GM10266 (cell line): ENCODE measurements at regions not wholly inside any gene's neighbourhood (a gene's known extent, or its start where the extent isn't known, plus 50 kb on each side); places are given as distances from the start of the nearest gene placed in this dataset.

ENCODE experiments used
- DNase-seq: peaks from one replicate; pipeline ENCODE4 v3.0.0; 2012; ENCODE audit errors: extremely low spot score
- TF ChIP-seq, protein P1 (sequence below): IDR thresholded peaks from 2 replicates; pipeline ENCODE4 v1.5.1; 2012; ENCODE audit warnings: mild to moderate bottlenecking, low read depth; ENCODE audit not compliant: control insufficient read depth, insufficient read depth; ENCODE audit errors: missing control alignments

DNA sequence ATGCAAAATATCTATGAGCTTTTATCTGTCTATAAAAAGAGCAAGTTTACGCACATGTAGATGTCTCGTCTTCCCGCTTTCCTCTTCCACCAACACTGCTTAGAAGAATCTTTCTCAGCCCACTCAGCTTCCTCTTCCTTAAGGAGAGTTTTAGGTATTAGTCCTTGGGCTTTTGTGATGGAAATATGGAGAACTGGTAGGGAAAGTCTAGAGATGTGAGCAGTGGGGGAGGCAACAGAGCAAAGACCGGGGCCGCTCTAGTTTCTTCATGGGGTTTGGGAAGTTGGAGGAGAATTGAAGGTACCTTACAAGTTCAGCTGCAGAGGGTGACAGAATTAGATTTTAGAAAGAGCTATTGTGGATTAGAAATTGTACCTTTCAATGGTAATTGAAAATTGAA, 56.3 kb upstream of the CPNE8 start:
- no peak for DNase-seq
- TF ChIP-seq, protein P1, sequence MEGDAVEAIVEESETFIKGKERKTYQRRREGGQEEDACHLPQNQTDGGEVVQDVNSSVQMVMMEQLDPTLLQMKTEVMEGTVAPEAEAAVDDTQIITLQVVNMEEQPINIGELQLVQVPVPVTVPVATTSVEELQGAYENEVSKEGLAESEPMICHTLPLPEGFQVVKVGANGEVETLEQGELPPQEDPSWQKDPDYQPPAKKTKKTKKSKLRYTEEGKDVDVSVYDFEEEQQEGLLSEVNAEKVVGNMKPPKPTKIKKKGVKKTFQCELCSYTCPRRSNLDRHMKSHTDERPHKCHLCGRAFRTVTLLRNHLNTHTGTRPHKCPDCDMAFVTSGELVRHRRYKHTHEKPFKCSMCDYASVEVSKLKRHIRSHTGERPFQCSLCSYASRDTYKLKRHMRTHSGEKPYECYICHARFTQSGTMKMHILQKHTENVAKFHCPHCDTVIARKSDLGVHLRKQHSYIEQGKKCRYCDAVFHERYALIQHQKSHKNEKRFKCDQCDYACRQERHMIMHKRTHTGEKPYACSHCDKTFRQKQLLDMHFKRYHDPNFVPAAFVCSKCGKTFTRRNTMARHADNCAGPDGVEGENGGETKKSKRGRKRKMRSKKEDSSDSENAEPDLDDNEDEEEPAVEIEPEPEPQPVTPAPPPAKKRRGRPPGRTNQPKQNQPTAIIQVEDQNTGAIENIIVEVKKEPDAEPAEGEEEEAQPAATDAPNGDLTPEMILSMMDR, result no peak

DNA sequence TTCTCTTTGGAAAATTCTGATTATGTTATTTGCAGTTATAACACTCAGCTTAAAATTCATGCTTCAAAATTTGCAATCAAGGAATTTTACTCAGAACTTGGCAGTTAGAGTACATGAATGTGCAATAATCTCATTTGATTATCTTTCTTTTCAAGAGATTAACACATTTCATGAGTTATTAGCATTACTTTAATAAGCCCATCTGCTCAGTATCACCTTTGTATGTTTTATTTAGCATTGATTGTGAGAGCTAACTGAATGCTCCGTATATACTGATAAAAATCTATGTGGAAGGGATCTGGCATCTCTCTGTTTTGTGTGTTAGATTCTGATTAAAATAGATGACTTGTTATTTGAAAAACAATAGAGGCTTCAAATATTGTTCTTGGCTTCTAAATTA, 55.6 kb upstream of the CPNE8 start:
- TF ChIP-seq, protein P1, result no peak
- DNase-seq, result no peak

DNA sequence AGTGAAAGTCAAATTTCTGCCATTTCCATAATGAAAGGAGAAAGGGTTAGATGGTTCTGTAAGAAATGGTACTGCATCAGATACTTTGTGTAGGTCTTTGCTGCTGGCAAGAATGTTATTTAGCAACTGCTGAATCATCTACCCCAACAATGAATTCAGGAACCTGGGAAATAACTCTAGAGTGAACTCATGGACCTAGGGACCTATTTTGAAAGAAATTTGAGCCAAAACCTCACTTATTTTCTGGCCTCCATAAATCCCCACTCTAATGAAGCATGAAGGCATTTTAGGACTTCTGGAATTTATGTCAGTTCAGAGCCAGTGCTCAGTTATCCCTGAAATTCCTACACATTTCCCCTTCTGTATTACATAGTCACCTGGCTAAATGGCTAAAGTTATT, 50.9 kb upstream of the CPNE8 start:
- TF ChIP-seq, protein P1, result no peak
- no peak for DNase-seq
